ENCODE measurements at regions not wholly inside any gene's neighbourhood (a gene's known extent, or its start where the extent isn't known, plus 50 kb on each side); places are given as distances from the start of the nearest gene placed in this dataset.

DNA sequence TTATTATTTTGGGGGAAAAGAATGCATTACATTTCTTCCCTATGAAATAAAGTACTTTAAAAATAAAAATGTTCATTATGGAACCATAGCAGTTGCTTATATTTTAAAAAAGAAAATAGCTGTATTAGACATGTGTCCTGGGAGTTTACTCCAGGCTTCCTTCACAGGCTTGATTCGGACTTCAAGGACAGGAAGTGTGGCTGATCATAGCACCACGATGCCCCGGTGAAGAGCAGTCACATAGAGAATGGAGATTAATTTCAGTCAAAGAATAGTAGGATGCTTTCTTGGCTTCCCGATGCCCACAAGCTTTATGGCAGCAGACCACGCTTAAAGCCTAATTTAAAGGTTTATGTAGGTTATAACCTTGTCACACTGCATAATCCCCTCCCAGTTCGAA, 125.1 kb downstream of the NPIPB5 start:
- TF ChIP-seq, protein P1, sequence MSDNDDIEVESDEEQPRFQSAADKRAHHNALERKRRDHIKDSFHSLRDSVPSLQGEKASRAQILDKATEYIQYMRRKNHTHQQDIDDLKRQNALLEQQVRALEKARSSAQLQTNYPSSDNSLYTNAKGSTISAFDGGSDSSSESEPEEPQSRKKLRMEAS (IDR thresholded peaks at IDR 0.05; ENCODE audit: insufficient read depth, insufficient read length), result no peak
- TF ChIP-seq, protein P2, sequence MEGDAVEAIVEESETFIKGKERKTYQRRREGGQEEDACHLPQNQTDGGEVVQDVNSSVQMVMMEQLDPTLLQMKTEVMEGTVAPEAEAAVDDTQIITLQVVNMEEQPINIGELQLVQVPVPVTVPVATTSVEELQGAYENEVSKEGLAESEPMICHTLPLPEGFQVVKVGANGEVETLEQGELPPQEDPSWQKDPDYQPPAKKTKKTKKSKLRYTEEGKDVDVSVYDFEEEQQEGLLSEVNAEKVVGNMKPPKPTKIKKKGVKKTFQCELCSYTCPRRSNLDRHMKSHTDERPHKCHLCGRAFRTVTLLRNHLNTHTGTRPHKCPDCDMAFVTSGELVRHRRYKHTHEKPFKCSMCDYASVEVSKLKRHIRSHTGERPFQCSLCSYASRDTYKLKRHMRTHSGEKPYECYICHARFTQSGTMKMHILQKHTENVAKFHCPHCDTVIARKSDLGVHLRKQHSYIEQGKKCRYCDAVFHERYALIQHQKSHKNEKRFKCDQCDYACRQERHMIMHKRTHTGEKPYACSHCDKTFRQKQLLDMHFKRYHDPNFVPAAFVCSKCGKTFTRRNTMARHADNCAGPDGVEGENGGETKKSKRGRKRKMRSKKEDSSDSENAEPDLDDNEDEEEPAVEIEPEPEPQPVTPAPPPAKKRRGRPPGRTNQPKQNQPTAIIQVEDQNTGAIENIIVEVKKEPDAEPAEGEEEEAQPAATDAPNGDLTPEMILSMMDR (IDR thresholded peaks at IDR 0.05; ENCODE audit: extremely low read depth in 1 of 2, insufficient read depth in 1 of 2, low read depth in 1 of 2, low read length in 2 of 2), result no peak

All from endothelial cell of umbilical vein (primary cell).